GM18508 (cell line): ENCODE measurements at regions not wholly inside any gene's neighbourhood (a gene's known extent, or its start where the extent isn't known, plus 50 kb on each side); places are given as distances from the start of the nearest gene placed in this dataset.

Source experiments
- ATAC-seq: cut with Tn5 transposase; IDR thresholded peaks from one replicate; pipeline ENCODE4 v1.9.1; 2021; ENCODE audit warnings: moderate number of reproducible peaks; ENCODE audit not compliant: insufficient read depth, unreplicated experiment

GRCh38 chr12:12011880-12012260 lies 58.9 kb upstream of the BCL2L14 start:
- ATAC-seq = no peak

GRCh38 chr12:12015073-12015685 lies 55.6 kb upstream of the BCL2L14 start:
- no peak for ATAC-seq

GRCh38 chr12:12016284-12017100 lies 54.2 kb upstream of the BCL2L14 start:
- ATAC-seq = no peak

GRCh38 chr12:12017135-12017581 lies 53.6 kb upstream of the BCL2L14 start:
- ATAC-seq = no peak

GRCh38 chr12:12017798-12018197 lies 52.9 kb upstream of the BCL2L14 start:
- ATAC-seq = no peak

GRCh38 chr12:12018454-12018853 lies 52.3 kb upstream of the BCL2L14 start:
- no peak for ATAC-seq

GRCh38 chr12:12019881-12020280 lies 50.9 kb upstream of the BCL2L14 start:
- ATAC-seq = no peak

GRCh38 chr12:12020762-12021161 lies 50.0 kb upstream of the BCL2L14 start:
- no peak for ATAC-seq
